H9 (cell line): ENCODE measurements at regions not wholly inside any gene's neighbourhood (a gene's known extent, or its start where the extent isn't known, plus 50 kb on each side); places are given as distances from the start of the nearest gene placed in this dataset.

Source experiments
- DNase-seq: peaks from one replicate; pipeline ENCODE4 v3.0.0-alpha.2; 2017
- H2AFZ ChIP-seq: one replicate; pipeline ENCODE4 v1.6.1; 2013; ENCODE audit warnings: mild to moderate bottlenecking, low read length, control low read depth, moderate library complexity
- H2AK5ac ChIP-seq: 2 replicates; pipeline ENCODE4 v1.6.1; 2013; ENCODE audit warnings: low read length, control low read depth, mixed read lengths; ENCODE audit not compliant: insufficient read length
- H2BK120ac ChIP-seq: one replicate; pipeline ENCODE4 v1.6.1; 2013; ENCODE audit warnings: low read depth, mild to moderate bottlenecking, low read length, control low read depth, inconsistent platforms; ENCODE audit not compliant: poor library complexity, severe bottlenecking
- H2BK12ac ChIP-seq: 2 replicates; pipeline ENCODE4 v1.6.1; 2013; ENCODE audit warnings: low read length, control low read depth, mixed read lengths, low read depth; ENCODE audit not compliant: insufficient read length
- H2BK15ac ChIP-seq: 2 replicates; pipeline ENCODE4 v1.6.1; 2013; ENCODE audit warnings: low read depth, low read length, control low read depth
- H2BK20ac ChIP-seq: one replicate; pipeline ENCODE4 v1.6.1; 2013; ENCODE audit warnings: low read depth, mild to moderate bottlenecking, low read length, control low read depth, inconsistent platforms; ENCODE audit not compliant: poor library complexity, severe bottlenecking
- H2BK5ac ChIP-seq: 2 replicates; pipeline ENCODE4 v1.6.1; 2013; ENCODE audit warnings: low read length, control low read depth, mixed read lengths; ENCODE audit not compliant: insufficient read length
- H3K14ac ChIP-seq: 2 replicates; pipeline ENCODE4 v1.6.1; 2013; ENCODE audit warnings: low read length, control low read depth; ENCODE audit not compliant: insufficient read depth
- H3K18ac ChIP-seq: 2 replicates; pipeline ENCODE4 v1.6.1; 2013; ENCODE audit warnings: low read depth, mild to moderate bottlenecking, mixed read lengths, low read length, control low read depth; ENCODE audit not compliant: insufficient read length
- H3K23ac ChIP-seq: 2 replicates; pipeline ENCODE4 v1.6.1; 2013; ENCODE audit warnings: low read length, control low read depth, mixed read lengths, low read depth; ENCODE audit not compliant: insufficient read length
- H3K23me2 ChIP-seq: 2 replicates; pipeline ENCODE4 v1.6.1; 2013; ENCODE audit warnings: low read depth, mild to moderate bottlenecking, mixed read lengths, low read length, control low read depth; ENCODE audit not compliant: insufficient read length, poor library complexity, severe bottlenecking
- H3K27ac ChIP-seq: 2 replicates; pipeline ENCODE4 v1.5.1; 2013; ENCODE audit warnings: low read length, control low read depth, mixed read lengths, low read depth; ENCODE audit not compliant: insufficient read length
- H3K27me3 ChIP-seq: 2 replicates; pipeline ENCODE4 v1.6.1; 2013; ENCODE audit warnings: low read length, control low read depth, inconsistent platforms; ENCODE audit not compliant: insufficient read depth
- H3K4ac ChIP-seq: 2 replicates; pipeline ENCODE4 v1.6.1; 2013; ENCODE audit warnings: low read depth, mild to moderate bottlenecking, control low read depth, inconsistent platforms, low read length, moderate library complexity
- H3K4me1 ChIP-seq: 2 replicates; pipeline ENCODE4 v1.6.1; 2013; ENCODE audit warnings: low read length, control low read depth, inconsistent platforms; ENCODE audit not compliant: insufficient read depth
- H3K4me2 ChIP-seq: 2 replicates; pipeline ENCODE4 v1.6.1; 2013; ENCODE audit warnings: low read length, control low read depth, mixed read lengths; ENCODE audit not compliant: insufficient read length, insufficient read depth
- H3K56ac ChIP-seq: 2 replicates; pipeline ENCODE4 v1.6.1; 2013; ENCODE audit warnings: low read depth, mild to moderate bottlenecking, mixed read lengths, low read length, control low read depth; ENCODE audit not compliant: insufficient read length
- H3K79me1 ChIP-seq: 2 replicates; pipeline ENCODE4 v1.6.1; 2013; ENCODE audit warnings: low read depth, mild to moderate bottlenecking, moderate library complexity, low read length, control low read depth, inconsistent platforms; ENCODE audit not compliant: insufficient read depth, poor library complexity, severe bottlenecking
- H3K79me2 ChIP-seq: 2 replicates; pipeline ENCODE4 v1.6.1; 2013; ENCODE audit warnings: low read length, control low read depth, inconsistent platforms; ENCODE audit not compliant: insufficient read depth
- H3K9ac ChIP-seq: 2 replicates; pipeline ENCODE4 v1.6.1; 2013; ENCODE audit warnings: low read length, control low read depth, mixed read lengths; ENCODE audit not compliant: insufficient read length; ENCODE audit errors: extremely low read depth
- H3K9me3 ChIP-seq: one replicate; pipeline ENCODE4 v1.6.1; 2013; ENCODE audit warnings: low read depth, low read length, inconsistent platforms; ENCODE audit not compliant: control insufficient read depth
- H3T11ph ChIP-seq: one replicate; pipeline ENCODE4 v1.6.1; 2013; ENCODE audit warnings: mild to moderate bottlenecking, low read length, control low read depth, inconsistent platforms
- H4K20me1 ChIP-seq: one replicate; pipeline ENCODE4 v1.6.1; 2013; ENCODE audit not compliant: control insufficient read depth, insufficient read length, insufficient read depth
- H4K5ac ChIP-seq: 2 replicates; pipeline ENCODE4 v1.6.1; 2013; ENCODE audit warnings: low read depth, mild to moderate bottlenecking, mixed read lengths, low read length, control low read depth; ENCODE audit not compliant: insufficient read length
- H4K8ac ChIP-seq: replicated peaks from 2 replicates; pipeline ENCODE4 v1.6.1; 2013; ENCODE audit warnings: low read length, control low read depth, mixed read lengths, low read depth; ENCODE audit not compliant: insufficient read length
- H4K91ac ChIP-seq: 2 replicates; pipeline ENCODE4 v1.6.1; 2013; ENCODE audit warnings: low read depth, mild to moderate bottlenecking, moderate library complexity, mixed read lengths, low read length, control low read depth; ENCODE audit not compliant: insufficient read length
- H3K27ac Mint-ChIP-seq, 3 experiments: 2 replicates in 2 of 3; 3 replicates in 1 of 3; pipeline ENCODE4 v1.8.0; 2020 to 2021; ENCODE audit warnings: mixed read lengths in 3 of 3, mild to moderate bottlenecking in 1 of 3, moderate library complexity in 1 of 3
- H3K27me3 Mint-ChIP-seq: 2 replicates; pipeline ENCODE4 v1.8.0; 2021; ENCODE audit warnings: low read depth, mild to moderate bottlenecking, moderate library complexity, mixed read lengths
- H3K36me3 Mint-ChIP-seq, 3 experiments: 2 replicates in 2 of 3; 3 replicates in 1 of 3; pipeline ENCODE4 v1.8.0; 2020 to 2021; ENCODE audit warnings: low read depth in 3 of 3, mixed read lengths in 3 of 3; ENCODE audit not compliant: insufficient read depth in 1 of 3
- H3K4me1 Mint-ChIP-seq, 2 experiments: 2 replicates each; pipeline ENCODE4 v1.8.0; 2020; ENCODE audit warnings: mixed read lengths in 2 of 2
- H3K4me3 Mint-ChIP-seq, 2 experiments: 2 replicates in 1 of 2; 3 replicates in 1 of 2; pipeline ENCODE4 v1.8.0; 2020 to 2021; ENCODE audit warnings: mild to moderate bottlenecking in 2 of 2, mixed read lengths in 2 of 2, moderate library complexity in 1 of 2
- H3K9me3 Mint-ChIP-seq, 2 experiments: 2 replicates in 1 of 2; 3 replicates in 1 of 2; pipeline ENCODE4 v1.8.0; 2020; ENCODE audit warnings: mild to moderate bottlenecking in 2 of 2, mixed read lengths in 2 of 2, moderate library complexity in 1 of 2
- WGBS: extraction: QIAGEN DNeasy Blood & Tissue Kit; methylation state at CpG from one replicate; pipeline ENCODE4 v1.1.7; 2013; ENCODE audit warnings: missing lambda C conversion rate, low lambda C conversion rate, mixed read lengths; ENCODE audit not compliant: insufficient read length; ENCODE audit errors: extremely low coverage; 5-methylcytosine and 5-hydroxymethylcytosine counted together
- TF ChIP-seq, protein P1 (sequence below): fragments of 200-600 bp; sonication (generic); conservative IDR thresholded peaks from 3 replicates; pipeline ENCODE4 v1.8.0; 2021; ENCODE audit warnings: antibody characterized with exemption, mild to moderate bottlenecking

DNA sequence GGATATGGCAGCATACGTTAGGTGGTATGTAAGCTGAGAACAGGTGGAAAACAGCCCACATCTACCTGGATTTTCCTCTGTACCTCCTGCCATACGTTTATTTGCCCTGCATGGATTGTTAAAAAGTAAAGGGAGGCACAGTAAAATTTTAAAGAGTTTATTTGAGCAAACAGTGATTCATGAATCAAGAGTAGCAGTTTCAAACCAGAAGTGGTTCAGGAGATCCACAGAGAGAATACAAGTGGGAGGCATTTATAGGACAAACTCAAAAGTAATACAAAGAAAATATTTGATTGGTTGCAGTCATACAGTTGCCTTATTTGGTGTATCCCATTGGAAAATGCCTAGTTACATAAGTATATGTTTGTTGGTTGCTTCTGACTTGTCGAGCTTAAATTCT, 117.6 kb downstream of the FAM170A start:
- Histone ChIP-seq H3K79me1 (no peaks in the 10 kb centered on the region), H2BK15ac (no peak overlapping the region), H3K23me2 (no peaks in the 10 kb centered on the region), H2BK20ac (no peak overlapping the region), H2BK120ac (no peak overlapping the region), H4K20me1 (no peaks in the 10 kb centered on the region), H4K91ac (no peak overlapping the region), H2BK12ac (no peak overlapping the region), H2AK5ac (no peak overlapping the region), H3K4ac (no peak overlapping the region), H3K14ac (no peak overlapping the region), H3K18ac (no peak overlapping the region), H3K9ac (no peak overlapping the region), H3K23ac (no peak overlapping the region), H3K9me3 (no peaks in the 10 kb centered on the region), H3K56ac (no peak overlapping the region), H4K8ac (no peak overlapping the region), H3K27me3 (no peaks in the 10 kb centered on the region), H4K5ac (no peak overlapping the region), H2AFZ (no peak overlapping the region), H3K4me1 (no peaks in the 10 kb centered on the region), H3K27ac (no peak overlapping the region), H3K4me2 (no peak overlapping the region), H2BK5ac (no peak overlapping the region), H3T11ph (no peak overlapping the region), H3K79me2 (no peaks in the 10 kb centered on the region)
- no CpG with 5 or more reads among the region's 3 CpGs for WGBS
- Mint-ChIP-seq H3K9me3 (no peaks in the 10 kb centered on the region), H3K27ac (no peak overlapping the region; a peak in 1 of 7 replicates), H3K4me3 (no peak overlapping the region), H3K36me3 (no peaks in the 10 kb centered on the region; a peak in 1 of 7 replicates), H3K27me3 (no peaks in the 10 kb centered on the region), H3K4me1 (peaks cover 0 to 2% of the 10 kb centered on the region in 2 experiments; a peak in 1 of 4 replicates)
- TF ChIP-seq, protein P1, sequence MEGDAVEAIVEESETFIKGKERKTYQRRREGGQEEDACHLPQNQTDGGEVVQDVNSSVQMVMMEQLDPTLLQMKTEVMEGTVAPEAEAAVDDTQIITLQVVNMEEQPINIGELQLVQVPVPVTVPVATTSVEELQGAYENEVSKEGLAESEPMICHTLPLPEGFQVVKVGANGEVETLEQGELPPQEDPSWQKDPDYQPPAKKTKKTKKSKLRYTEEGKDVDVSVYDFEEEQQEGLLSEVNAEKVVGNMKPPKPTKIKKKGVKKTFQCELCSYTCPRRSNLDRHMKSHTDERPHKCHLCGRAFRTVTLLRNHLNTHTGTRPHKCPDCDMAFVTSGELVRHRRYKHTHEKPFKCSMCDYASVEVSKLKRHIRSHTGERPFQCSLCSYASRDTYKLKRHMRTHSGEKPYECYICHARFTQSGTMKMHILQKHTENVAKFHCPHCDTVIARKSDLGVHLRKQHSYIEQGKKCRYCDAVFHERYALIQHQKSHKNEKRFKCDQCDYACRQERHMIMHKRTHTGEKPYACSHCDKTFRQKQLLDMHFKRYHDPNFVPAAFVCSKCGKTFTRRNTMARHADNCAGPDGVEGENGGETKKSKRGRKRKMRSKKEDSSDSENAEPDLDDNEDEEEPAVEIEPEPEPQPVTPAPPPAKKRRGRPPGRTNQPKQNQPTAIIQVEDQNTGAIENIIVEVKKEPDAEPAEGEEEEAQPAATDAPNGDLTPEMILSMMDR: no peak
- DNase-seq: no peak
